OCI-LY7 (cell line): ENCODE measurements at regions not wholly inside any gene's neighbourhood (a gene's known extent, or its start where the extent isn't known, plus 50 kb on each side); places are given as distances from the start of the nearest gene placed in this dataset.
"Not testable (repeated sequence)": the region's sequence is repeated elsewhere in the genome, so short reads cannot be mapped to it uniquely, and the experiment has no call there.

Experiments used
- BruUV-seq: library from RNA; stranded (reverse); fragments of 400-500 nt; replicated peaks from 2 replicates; lab custom pipeline; 2021; lab: Mats Ljungman, UMichigan
- CTCF ChIA-PET: fragments of 300-600 bp; sonication (Branson Sonifier 250); formaldehyde crosslinking; loops from one replicate; lab custom pipeline; 2022; ENCODE audit warnings: antibody characterized with exemption; ENCODE audit not compliant: unreplicated experiment; lab: Charles Lee
- POLR2A ChIA-PET: fragments of 300-600 bp; sonication (Branson Sonifier 250); formaldehyde crosslinking; loops from one replicate; lab custom pipeline; 2022; ENCODE audit warnings: antibody characterized with exemption; lab: Charles Lee
- DNase-seq: peaks from one replicate; pipeline ENCODE4 v3.0.0-alpha.2; 2015; ENCODE audit warnings: low spot score
- H2AFZ ChIP-seq: fragments of 200-600 bp; sonication (generic), shearing (Covaris generic); 2 replicates; pipeline ENCODE4 v1.6.1; 2014; ENCODE audit warnings: mild to moderate bottlenecking, antibody characterized with exemption, low read length, moderate library complexity
- H3K27ac ChIP-seq: fragments of 200-600 bp; sonication (generic); 2 replicates; pipeline ENCODE4 v1.5.1; 2014; ENCODE audit warnings: mixed run types, low read depth, mild to moderate bottlenecking, moderate library complexity, low read length, inconsistent platforms; ENCODE audit not compliant: poor library complexity, severe bottlenecking
- H3K36me3 ChIP-seq: fragments of 200-600 bp; sonication (generic); 2 replicates; pipeline ENCODE4 v1.6.1; 2014; ENCODE audit warnings: mild to moderate bottlenecking, antibody characterized with exemption, low read length, moderate library complexity, mixed read lengths; ENCODE audit not compliant: insufficient read depth
- H3K4me1 ChIP-seq: fragments of 200-600 bp; sonication (generic); 2 replicates; pipeline ENCODE4 v1.5.1; 2014; ENCODE audit warnings: mild to moderate bottlenecking, low read length; ENCODE audit not compliant: insufficient read depth, poor library complexity, severe bottlenecking
- H3K4me2 ChIP-seq: fragments of 200-600 bp; sonication (generic); 2 replicates; pipeline ENCODE4 v1.6.1; 2014; ENCODE audit warnings: mild to moderate bottlenecking, low read length
- H3K4me3 ChIP-seq: fragments of 200-600 bp; sonication (generic); 2 replicates; pipeline ENCODE4 v1.5.1; 2014; ENCODE audit warnings: mild to moderate bottlenecking, low read depth, low read length; ENCODE audit not compliant: poor library complexity, severe bottlenecking
- H3K79me2 ChIP-seq: fragments of 200-600 bp; sonication (generic); 2 replicates; pipeline ENCODE4 v1.6.1; 2016; ENCODE audit warnings: low read depth, mild to moderate bottlenecking, low read length, moderate library complexity, mixed read lengths; ENCODE audit not compliant: insufficient read depth
- H3K9me2 ChIP-seq: fragments of 200-600 bp; sonication (generic); 2 replicates; pipeline ENCODE4 v1.6.1; 2016; ENCODE audit warnings: mild to moderate bottlenecking, low read length, mixed read lengths; ENCODE audit not compliant: insufficient read depth
- H3K9me3 ChIP-seq: fragments of 200-600 bp; sonication (generic); 2 replicates; pipeline ENCODE4 v1.6.1; 2014; ENCODE audit warnings: mild to moderate bottlenecking, mixed run types, low read length, mixed read lengths
- H4K20me1 ChIP-seq: fragments of 200-600 bp; sonication (generic); 2 replicates; pipeline ENCODE4 v1.6.1; 2014; ENCODE audit warnings: mild to moderate bottlenecking, antibody characterized with exemption, low read length, moderate library complexity, mixed read lengths; ENCODE audit not compliant: insufficient read depth
- CTCF ChIP-seq: fragments of 200-600 bp; sonication (generic); conservative IDR thresholded peaks from 2 replicates; pipeline ENCODE4 v1.5.1; 2014; ENCODE audit warnings: mild to moderate bottlenecking, antibody characterized with exemption, low read length, moderate library complexity, mixed read lengths
- EZH2phosphoT487 ChIP-seq: fragments of 200-600 bp; sonication (generic); IDR thresholded peaks from 2 replicates; pipeline ENCODE4 v1.6.1; 2018; ENCODE audit warnings: low read depth, borderline replicate concordance, mild to moderate bottlenecking, mixed run types, antibody characterized with exemption, low read length, moderate library complexity, mixed read lengths
- intact Hi-C: fragments of 100-400 bp; cut with micrococcal nuclease; formaldehyde crosslinking; loops from one replicate; pipeline ENCODE4 v1.10.0; 2022; ENCODE audit not compliant: unreplicated experiment

DNA sequence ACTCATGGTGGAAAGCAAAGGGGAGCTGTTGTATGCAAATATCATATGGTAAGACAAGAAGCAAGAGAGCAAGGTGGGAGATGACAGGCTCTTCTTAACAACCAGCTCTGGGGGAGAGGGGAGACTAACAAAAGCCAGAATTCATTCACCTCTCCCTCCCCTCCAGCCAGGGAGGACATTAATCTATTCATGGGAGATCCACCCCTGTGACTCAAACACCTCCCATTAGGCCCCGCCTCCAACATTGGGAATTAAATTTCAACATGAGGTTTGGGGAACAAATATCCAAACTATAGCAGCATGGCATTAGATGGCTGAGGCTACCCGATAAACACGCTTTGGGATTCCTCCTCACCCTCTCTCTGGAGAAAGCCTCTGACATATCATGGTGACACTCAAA lies 210.6 kb downstream of the RHOU start:
- Histone ChIP-seq H2AFZ (no peak overlapping the region), H3K27ac (no peak overlapping the region), H3K4me3 (no peak overlapping the region), H3K9me3 (no peaks in the 10 kb centered on the region), H3K79me2 (no peaks in the 10 kb centered on the region), H3K4me1 (no peaks in the 10 kb centered on the region), H3K9me2 (no peaks in the 10 kb centered on the region), H4K20me1 (no peaks in the 10 kb centered on the region), H3K36me3 (no peaks in the 10 kb centered on the region), H3K4me2 (no peak overlapping the region)
- no TSS peak for BruUV-seq
- DNase-seq = no peak
- no peak for TF ChIP-seq CTCF
- TF ChIP-seq EZH2phosphoT487 = no peak
- ChIA-PET CTCF (no interaction called here), POLR2A (interaction anchor here (0.6 to 0.8 kb wide), 2 partner anchors 212 to 230 kb away, joined by 3 to 5 read pairs; no protein-coding TSS in a partner anchor)
- intact Hi-C loops = no loop called here

GRCh38 chr1:228949617-228950016 lies 214.3 kb downstream of the RHOU start:
- POLR2A ChIA-PET, CTCF ChIA-PET, H3K4me2 ChIP-seq, H3K9me3 ChIP-seq, H4K20me1 ChIP-seq, H3K79me2 ChIP-seq, intact Hi-C loops, DNase-seq, H3K4me3 ChIP-seq, H3K27ac ChIP-seq, H2AFZ ChIP-seq, H3K4me1 ChIP-seq, BruUV-seq, H3K36me3 ChIP-seq, H3K9me2 ChIP-seq: not testable (repeated sequence)

DNA sequence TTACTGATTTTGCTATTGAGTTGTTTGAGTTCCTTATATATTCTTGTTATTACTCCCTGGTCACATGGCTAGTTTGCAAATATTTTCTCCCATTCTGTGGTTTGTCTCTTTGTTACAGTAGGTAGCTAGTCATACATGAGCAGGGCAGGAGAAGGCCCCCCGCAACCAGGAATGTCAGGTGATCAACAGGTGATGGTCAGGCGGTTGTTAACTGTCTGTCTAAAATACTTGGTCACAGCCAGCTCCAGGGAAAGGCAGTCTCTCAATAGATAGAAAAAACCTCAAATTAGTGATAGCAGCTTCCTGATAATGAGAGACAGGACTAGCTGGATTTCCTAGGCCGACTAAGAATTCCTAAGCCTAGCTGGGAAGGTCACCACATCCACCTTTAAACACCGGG lies 217.9 kb downstream of the RHOU start:
- Histone ChIP-seq H3K36me3 (no peaks in the 10 kb centered on the region), H3K9me3 (0 out of 2 replicates have a peak, but pooled peaks cover 4% of the 10 kb centered on the region), H3K4me3 (no peak overlapping the region), H3K79me2 (no peaks in the 10 kb centered on the region), H3K9me2 (no peaks in the 10 kb centered on the region), H4K20me1 (no peaks in the 10 kb centered on the region), H2AFZ (no peak overlapping the region), H3K27ac (no peak overlapping the region), H3K4me2 (no peak overlapping the region), H3K4me1 (no peaks in the 10 kb centered on the region)
- TF ChIP-seq CTCF (no peak), EZH2phosphoT487 (no peak)
- no TSS peak for BruUV-seq
- DNase-seq = no peak
- intact Hi-C loops = no loop called here
- CTCF ChIA-PET = no interaction called here
- POLR2A ChIA-PET = no interaction called here

GRCh38 chr1:228953808-228954207 lies 218.5 kb downstream of the RHOU start:
- BruUV-seq, POLR2A ChIA-PET: not testable (repeated sequence)

More at GRCh38 chr1:228953808-228954207, 218.5 kb downstream of the RHOU start:
- H3K36me3 ChIP-seq, H3K9me3 ChIP-seq, H3K9me2 ChIP-seq, DNase-seq, H2AFZ ChIP-seq, CTCF ChIA-PET, H3K4me1 ChIP-seq, H4K20me1 ChIP-seq, H3K27ac ChIP-seq, H3K4me2 ChIP-seq, H3K4me3 ChIP-seq, H3K79me2 ChIP-seq, intact Hi-C loops: not testable (repeated sequence)
